HAP-1 (cell line): ENCODE measurements at regions not wholly inside any gene's neighbourhood (a gene's known extent, or its start where the extent isn't known, plus 50 kb on each side); places are given as distances from the start of the nearest gene placed in this dataset.

Source experiments
- DNase-seq, 2 experiments: peaks; one replicate each; pipeline ENCODE4 v3.0.0-alpha.2; 2016 to 2020; ENCODE audit warnings: low spot score in 2 of 2
- H3K27me3 ChIP-seq: fragments of 250-450 bp; sonication (Bioruptor Pico); 2 replicates; pipeline ENCODE4 v1.5.1; 2020; ENCODE audit warnings: low read depth, mild to moderate bottlenecking, moderate library complexity
- H3K36me3 ChIP-seq: fragments of 250-450 bp; sonication (Bioruptor Pico); replicated peaks from 2 replicates; pipeline ENCODE4 v1.5.1; 2020; ENCODE audit warnings: mild to moderate bottlenecking
- H3K4me1 ChIP-seq: fragments of 250-450 bp; sonication (Bioruptor Pico); 2 replicates; pipeline ENCODE4 v1.5.1; 2020; ENCODE audit warnings: mild to moderate bottlenecking
- H3K4me3 ChIP-seq: fragments of 250-450 bp; sonication (Bioruptor Pico); 2 replicates; pipeline ENCODE4 v1.5.1; 2020; ENCODE audit warnings: mild to moderate bottlenecking, moderate library complexity
- H3K9me3 ChIP-seq: fragments of 250-450 bp; sonication (Bioruptor Pico); 2 replicates; pipeline ENCODE4 v1.5.1; 2020; ENCODE audit warnings: mild to moderate bottlenecking, moderate library complexity
- in situ Hi-C: fragments of 300-500 bp; cut with MboI; formaldehyde crosslinking; loops from 3 replicates; pipeline ENCODE4 v1.14.3; 2020; ENCODE audit warnings: low sequenced_read_pairs, inconsistent platforms, mixed read lengths

DNA sequence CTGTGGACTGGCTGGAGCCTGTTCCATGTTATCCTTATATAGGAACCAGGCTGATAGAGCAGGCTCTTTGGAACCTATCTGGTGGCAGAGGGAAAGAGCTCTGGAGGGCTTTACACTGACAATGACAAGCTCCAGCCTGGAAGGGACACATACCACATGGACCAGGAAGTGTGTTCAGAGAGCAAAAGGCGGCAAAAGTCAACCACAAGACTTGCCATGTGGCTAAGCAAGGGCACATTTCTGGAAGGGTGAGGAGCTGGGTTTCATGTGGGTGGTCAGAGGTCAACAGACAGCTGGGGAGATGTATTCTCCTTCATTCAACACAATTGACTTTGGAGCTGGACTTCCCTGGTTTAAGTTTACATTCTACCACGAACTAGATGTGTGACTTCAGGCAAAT is 325.2 kb downstream of the DYSF start:
- no peaks in the 10 kb centered on the region; the same call in 1 of the 2 replicates for H3K27me3 ChIP-seq
- no peak for DNase-seq
- H3K4me1 ChIP-seq, result no peaks in the 10 kb centered on the region
- no peaks in the 10 kb centered on the region for H3K9me3 ChIP-seq
- H3K36me3 ChIP-seq, result no peaks in the 10 kb centered on the region
- H3K4me3 ChIP-seq, result no peak overlapping the region
- in situ Hi-C loops, result loop anchor here (25.0 kb wide), 1 partner anchor 959 kb away; no protein-coding TSS in a partner anchor

DNA sequence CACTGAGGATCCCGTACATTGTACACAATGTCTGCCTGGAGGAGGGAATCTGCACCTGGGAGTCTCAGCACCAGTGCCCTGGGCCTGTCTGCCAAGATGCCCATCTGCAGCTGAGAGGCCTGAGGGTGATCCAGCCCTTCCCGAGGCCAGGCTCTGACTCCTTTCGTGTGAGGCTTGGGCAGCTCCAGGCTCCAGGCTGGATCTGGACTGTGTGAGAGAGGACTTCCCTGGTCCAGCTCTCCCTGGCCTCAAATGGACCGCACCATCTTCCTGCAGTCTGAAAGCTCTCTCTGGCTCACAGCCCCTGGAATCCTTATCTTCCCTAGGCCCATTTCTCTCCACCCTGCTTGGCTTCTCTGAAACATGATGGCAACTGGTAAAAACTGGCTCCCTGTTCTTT is 324.6 kb downstream of the DYSF start:
- Histone ChIP-seq H3K4me3 (no peak overlapping the region), H3K36me3 (no peaks in the 10 kb centered on the region), H3K9me3 (no peaks in the 10 kb centered on the region), H3K27me3 (no peaks in the 10 kb centered on the region; the same call in 1 of the 2 replicates), H3K4me1 (no peaks in the 10 kb centered on the region)
- in situ Hi-C loops, result loop anchor here (25.0 kb wide), 1 partner anchor 959 kb away; no protein-coding TSS in a partner anchor
- no peak for DNase-seq

DNA sequence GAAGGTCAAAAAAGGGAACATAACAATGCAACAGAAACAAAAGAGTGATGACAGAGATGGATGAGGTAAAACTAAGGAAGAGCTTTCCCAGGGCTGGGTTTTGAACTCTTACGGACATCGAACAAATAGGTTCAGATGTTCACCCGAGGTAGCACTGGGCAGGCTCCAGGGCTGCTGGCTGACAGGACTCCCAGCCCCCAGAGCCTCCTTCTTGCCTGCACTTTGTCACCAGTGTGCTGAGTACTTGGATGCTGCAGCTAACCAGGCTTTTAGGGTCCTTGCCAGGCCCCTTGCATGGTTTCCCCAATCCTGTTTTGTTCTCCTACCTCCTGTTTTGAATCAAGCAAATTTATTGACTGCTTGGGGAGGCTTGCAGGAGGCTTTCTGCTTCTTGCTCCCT is 322.9 kb downstream of the DYSF start:
- no peak overlapping the region for H3K4me3 ChIP-seq
- no peaks in the 10 kb centered on the region for H3K4me1 ChIP-seq
- H3K9me3 ChIP-seq, result no peaks in the 10 kb centered on the region
- no peak for DNase-seq
- no peaks in the 10 kb centered on the region; the same call in 1 of the 2 replicates for H3K27me3 ChIP-seq
- H3K36me3 ChIP-seq, result no peaks in the 10 kb centered on the region
- in situ Hi-C loops, result loop anchor here (25.0 kb wide), 1 partner anchor 961 kb away; no protein-coding TSS in a partner anchor

DNA sequence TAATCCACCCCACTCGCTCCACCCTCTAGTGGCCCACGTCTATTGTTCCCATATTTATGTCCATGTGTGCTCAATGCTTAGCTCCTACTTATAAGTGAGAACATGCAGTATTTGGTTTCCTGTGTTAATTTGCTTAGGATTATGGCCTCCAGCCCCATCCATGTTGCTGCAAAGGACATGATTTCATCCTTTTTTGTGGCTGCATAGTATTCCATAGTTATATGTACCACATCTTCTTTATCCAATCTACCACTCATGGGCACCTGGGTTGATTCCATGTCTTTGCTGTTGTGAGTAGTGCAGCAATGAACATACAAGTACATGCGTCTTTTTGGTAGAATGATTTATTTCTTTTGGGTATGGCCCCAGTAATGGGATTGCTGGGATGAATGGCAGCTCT is 319.9 kb downstream of the DYSF start:
- no peak for DNase-seq
- no peaks in the 10 kb centered on the region; the same call in 1 of the 2 replicates for H3K27me3 ChIP-seq
- no peaks in the 10 kb centered on the region for H3K9me3 ChIP-seq
- no peaks in the 10 kb centered on the region for H3K36me3 ChIP-seq
- in situ Hi-C loops, result no loop called here
- no peak overlapping the region for H3K4me3 ChIP-seq
- no peaks in the 10 kb centered on the region for H3K4me1 ChIP-seq

DNA sequence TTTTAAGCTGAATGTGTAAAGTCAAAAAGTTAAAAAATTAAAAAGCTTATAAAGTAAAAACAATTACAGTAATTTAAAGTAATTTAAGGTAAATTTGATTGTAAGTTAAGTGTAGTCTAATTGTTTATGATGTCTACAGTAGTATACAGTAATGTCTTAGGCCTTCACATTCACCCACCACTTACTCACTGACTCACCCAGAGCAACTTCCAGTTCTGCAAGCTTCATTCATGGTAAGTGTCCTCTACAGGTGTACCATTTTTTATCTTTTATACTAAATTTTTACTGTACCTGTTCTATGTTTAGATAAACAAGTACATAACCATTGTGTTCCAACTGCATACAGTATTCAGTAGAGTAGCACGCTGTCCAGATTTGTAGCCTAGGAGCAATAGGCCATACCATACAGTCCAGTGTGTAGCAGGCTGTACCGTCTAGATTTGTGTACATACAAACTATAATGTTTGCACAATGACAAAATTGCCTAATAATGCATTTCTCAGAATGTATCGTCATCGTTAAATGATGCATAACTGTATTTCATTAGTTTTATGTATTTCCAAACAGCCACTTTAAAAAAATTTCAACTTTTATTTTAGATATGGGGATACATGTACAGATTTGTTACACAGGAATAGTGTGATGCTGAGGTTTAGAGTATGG is 319.3 kb downstream of the DYSF start:
- no peaks in the 10 kb centered on the region for H3K9me3 ChIP-seq
- no peaks in the 10 kb centered on the region; the same call in 1 of the 2 replicates for H3K27me3 ChIP-seq
- no peak for DNase-seq
- no peaks in the 10 kb centered on the region for H3K36me3 ChIP-seq
- H3K4me3 ChIP-seq, result no peak overlapping the region
- no peaks in the 10 kb centered on the region for H3K4me1 ChIP-seq
- in situ Hi-C loops, result no loop called here

DNA sequence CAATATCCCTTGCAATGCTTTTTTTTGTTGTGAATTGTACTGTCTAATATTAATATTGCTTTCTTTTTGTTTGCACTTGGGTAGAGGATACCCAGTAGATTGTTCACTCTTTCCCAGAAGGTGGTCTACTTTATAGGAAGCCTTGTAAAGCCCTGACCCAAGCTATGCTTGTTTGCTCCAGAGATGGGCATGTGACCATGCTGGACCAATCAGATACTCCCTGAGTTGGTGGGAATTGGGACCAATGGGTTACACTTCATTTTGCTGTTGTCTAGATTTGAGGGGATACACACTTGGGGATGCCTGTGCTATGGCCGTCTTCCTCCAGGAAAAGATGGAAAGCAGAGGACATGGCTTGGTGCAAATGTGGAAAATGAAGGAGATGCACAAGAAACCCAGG is 314.3 kb downstream of the DYSF start:
- H3K9me3 ChIP-seq, result no peaks in the 10 kb centered on the region
- no peaks in the 10 kb centered on the region for H3K27me3 ChIP-seq
- H3K4me1 ChIP-seq, result no peaks in the 10 kb centered on the region
- DNase-seq, result no peak
- no peak overlapping the region for H3K4me3 ChIP-seq
- in situ Hi-C loops, result no loop called here
- no peaks in the 10 kb centered on the region for H3K36me3 ChIP-seq

DNA sequence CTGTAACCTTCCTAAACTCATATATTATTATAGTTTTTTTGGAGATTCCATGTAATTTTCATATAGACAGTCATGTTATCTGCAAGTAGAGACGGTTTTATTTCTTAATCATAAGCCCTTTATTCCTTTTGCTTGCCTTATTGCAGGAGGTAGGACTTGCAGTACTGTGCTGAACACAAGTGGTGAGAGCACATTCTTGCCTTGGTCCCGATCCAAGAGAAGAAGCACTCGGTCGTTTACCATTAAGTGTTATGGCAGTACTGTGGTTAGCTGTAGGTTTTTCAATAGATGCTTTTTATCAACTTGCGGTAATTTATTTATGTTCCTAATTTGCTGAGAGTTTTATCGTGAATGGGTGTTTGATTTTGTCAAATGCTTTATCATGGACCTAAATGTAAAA is 305.7 kb downstream of the DYSF start:
- in situ Hi-C loops, result no loop called here
- H3K9me3 ChIP-seq, result no peaks in the 10 kb centered on the region
- no peak overlapping the region for H3K4me3 ChIP-seq
- no peaks in the 10 kb centered on the region for H3K4me1 ChIP-seq
- no peaks in the 10 kb centered on the region for H3K36me3 ChIP-seq
- peaks cover 5% of the 10 kb centered on the region; the same call in 1 of the 2 replicates for H3K27me3 ChIP-seq
- DNase-seq, result no peak

DNA sequence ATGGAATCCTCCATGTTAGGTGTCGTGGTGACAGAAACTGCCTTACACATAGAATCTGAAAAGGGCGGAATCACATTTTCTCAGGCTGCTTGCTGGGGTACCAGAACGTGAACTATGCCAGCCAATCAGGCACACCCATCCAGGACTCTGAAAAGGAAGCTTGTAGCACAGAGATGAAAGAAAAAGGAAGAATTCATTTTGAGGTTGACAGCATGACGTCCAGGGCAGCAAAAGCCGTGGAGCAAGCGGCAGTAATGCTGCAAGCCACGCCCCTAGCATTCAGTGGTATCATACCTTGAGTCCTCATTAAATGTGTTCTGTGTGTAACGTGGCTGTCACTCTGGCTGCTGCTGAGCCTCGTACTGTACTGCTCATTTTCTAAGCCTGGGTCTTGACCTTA is 304.0 kb downstream of the DYSF start:
- no peaks in the 10 kb centered on the region for H3K4me1 ChIP-seq
- no peak for DNase-seq
- in situ Hi-C loops, result no loop called here
- H3K9me3 ChIP-seq, result no peaks in the 10 kb centered on the region
- H3K27me3 ChIP-seq, result peaks cover 5% of the 10 kb centered on the region; the same call in 1 of the 2 replicates
- H3K4me3 ChIP-seq, result no peak overlapping the region
- H3K36me3 ChIP-seq, result no peaks in the 10 kb centered on the region

DNA sequence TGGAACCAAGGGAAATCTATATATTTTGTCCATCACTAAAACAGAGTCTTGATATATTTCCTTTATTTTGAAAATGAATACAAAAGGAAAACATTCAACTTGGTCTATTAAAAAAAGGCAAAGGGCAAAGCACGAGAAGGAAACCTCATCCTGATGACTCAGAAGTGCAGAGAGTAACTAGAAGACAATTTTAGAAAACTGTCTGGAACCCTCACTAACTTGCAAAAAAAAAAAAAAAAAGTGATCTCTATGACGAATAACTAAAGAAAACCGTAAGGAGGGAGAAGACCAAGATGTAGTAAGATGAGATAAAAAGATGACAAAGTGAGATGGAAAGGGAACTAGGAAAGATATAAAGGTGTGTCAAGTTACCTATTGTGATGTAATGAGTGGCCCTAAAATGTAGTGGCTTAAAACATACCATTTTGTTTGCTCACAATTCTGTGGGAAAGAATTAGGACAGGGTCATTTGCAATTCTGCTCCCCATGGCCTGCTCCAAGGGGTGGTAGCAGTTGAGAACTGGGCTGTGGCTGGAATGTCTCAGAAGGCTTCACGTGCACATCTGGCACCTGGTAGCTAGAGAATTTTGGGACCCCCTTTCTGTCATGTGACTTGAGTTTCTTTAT is 303.0 kb downstream of the DYSF start:
- DNase-seq, result no peak
- in situ Hi-C loops, result no loop called here
- Histone ChIP-seq H3K4me3 (no peak overlapping the region), H3K36me3 (no peaks in the 10 kb centered on the region), H3K27me3 (peaks cover 3% of the 10 kb centered on the region; the same call in 1 of the 2 replicates), H3K4me1 (no peaks in the 10 kb centered on the region), H3K9me3 (no peaks in the 10 kb centered on the region)

DNA sequence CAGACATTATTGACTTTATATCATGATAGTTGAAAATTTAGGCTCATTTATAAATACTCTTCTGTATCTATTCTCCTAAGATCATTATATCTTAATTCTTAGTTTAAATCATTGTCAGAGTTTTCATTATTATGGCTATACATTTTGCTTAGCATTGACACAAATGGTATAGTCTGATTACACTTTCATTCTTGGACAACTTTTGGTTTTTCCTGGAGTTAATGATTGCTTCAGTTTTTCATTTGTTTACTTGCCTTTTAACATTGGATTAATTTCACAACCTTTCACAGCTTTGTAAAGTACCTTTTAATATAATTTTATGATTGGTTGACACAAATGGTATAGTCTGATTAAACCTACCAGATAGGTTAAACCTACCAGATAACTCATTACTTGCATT is 298.2 kb downstream of the DYSF start:
- in situ Hi-C loops, result no loop called here
- no peak for DNase-seq
- H3K9me3 ChIP-seq, result no peaks in the 10 kb centered on the region
- no peaks in the 10 kb centered on the region for H3K36me3 ChIP-seq
- H3K4me1 ChIP-seq, result no peaks in the 10 kb centered on the region
- no peaks in the 10 kb centered on the region; the same call in 1 of the 2 replicates for H3K27me3 ChIP-seq
- no peak overlapping the region for H3K4me3 ChIP-seq

DNA sequence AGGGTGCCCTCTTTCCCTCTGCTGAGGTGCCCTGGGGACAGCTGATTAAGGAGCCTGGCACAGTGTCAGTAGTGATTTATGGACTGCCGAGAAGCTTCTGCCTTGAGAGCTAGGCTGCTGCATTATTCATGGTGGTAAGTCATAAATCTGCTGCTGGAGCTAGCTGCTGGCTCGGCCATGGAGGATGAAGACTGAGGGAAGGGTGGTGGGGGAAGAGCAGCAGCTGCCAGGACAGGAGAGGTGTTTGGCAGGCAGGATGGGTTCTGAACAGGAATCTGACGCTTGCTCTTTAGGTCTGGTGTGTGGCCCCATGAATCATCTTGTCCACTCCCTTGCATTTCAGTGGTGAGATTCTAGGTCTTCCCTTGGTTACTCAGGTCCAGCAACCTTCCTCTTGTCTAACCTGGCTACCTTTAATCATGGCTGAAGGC is 296.3 kb downstream of the DYSF start:
- no peak overlapping the region for H3K4me3 ChIP-seq
- no peak for DNase-seq
- in situ Hi-C loops, result no loop called here

DNA sequence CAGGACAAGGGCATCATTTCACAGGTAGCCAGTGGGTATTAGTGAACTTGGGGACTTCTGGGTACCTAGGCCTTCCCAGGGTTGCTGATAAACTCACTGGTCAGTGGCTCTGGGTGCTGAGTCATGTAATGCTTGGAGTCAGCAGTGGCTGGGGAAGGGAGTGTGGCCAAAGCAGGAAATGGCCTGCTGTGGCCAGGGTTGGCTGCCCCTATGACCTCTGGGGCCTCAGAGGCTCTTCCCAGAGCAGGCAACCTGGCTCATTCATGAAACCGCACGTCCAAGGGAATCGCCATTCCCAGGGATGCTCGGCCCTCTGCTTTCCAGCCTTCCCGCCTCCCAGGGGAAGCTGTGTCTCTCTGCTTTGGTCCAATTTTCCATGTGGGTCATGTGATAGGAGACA is 294.9 kb downstream of the DYSF start:
- no peak overlapping the region for H3K4me3 ChIP-seq
- no peaks in the 10 kb centered on the region for H3K36me3 ChIP-seq
- no peaks in the 10 kb centered on the region for H3K9me3 ChIP-seq
- in situ Hi-C loops, result no loop called here
- no peaks in the 10 kb centered on the region for H3K27me3 ChIP-seq
- DNase-seq, result no peak
- no peaks in the 10 kb centered on the region for H3K4me1 ChIP-seq

More for the DNA sequence above, 296.3 kb downstream of the DYSF start:
- Histone ChIP-seq H3K4me1 (no peaks in the 10 kb centered on the region), H3K9me3 (no peaks in the 10 kb centered on the region), H3K27me3 (no peaks in the 10 kb centered on the region), H3K36me3 (no peaks in the 10 kb centered on the region)

DNA sequence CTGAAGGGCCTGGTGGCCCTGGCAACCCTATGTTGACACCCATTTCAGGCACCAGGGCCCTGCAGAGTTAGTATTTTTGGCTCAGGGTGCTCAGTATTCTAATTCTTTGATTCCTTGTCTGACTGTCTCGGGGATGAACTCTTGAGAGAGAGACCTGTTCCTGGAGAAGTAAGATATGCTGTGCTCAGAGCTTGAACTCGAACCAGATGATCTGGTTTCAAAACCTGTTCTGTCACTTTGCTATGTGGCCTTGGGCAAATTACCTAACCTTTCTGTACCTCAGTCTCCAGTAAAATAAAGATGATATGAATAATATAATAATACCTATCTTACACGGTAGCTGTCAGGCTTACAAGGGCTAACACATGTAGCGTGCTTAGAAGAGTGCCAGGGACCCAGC is 294.2 kb downstream of the DYSF start:
- Histone ChIP-seq H3K4me3 (no peak overlapping the region), H3K27me3 (no peaks in the 10 kb centered on the region), H3K36me3 (no peaks in the 10 kb centered on the region), H3K9me3 (no peaks in the 10 kb centered on the region), H3K4me1 (no peaks in the 10 kb centered on the region)
- in situ Hi-C loops, result no loop called here
- no peak for DNase-seq

DNA sequence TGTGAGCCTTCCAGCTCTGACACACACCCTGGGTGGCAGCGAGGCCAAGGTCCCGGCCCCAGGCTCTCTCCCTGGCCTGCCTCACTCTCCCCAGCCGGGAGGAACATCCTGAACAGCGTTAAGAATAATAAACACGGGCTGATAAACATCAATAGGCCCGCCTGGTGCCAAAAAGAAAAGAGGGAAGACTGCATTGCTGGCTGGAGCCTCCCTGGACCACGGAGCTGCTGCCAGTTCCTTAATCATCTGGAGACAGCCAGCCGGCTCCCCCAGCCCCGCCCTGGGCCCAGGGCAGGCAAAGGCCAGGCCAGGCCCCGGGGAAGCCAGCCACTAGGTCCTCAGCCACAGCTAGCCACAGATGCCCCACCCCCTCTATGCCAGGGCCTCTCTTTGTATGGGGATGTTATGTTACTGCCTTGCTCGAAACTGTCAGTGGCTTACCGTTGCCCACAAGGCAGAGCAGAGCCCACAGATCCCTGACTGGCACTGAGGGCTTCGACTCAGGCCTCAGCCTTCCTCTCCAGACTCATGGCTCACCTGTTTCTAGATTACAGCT is 293.7 kb downstream of the DYSF start:
- H3K36me3 ChIP-seq, result no peaks in the 10 kb centered on the region
- no peaks in the 10 kb centered on the region for H3K4me1 ChIP-seq
- DNase-seq, result no peak
- in situ Hi-C loops, result no loop called here
- H3K9me3 ChIP-seq, result no peaks in the 10 kb centered on the region
- H3K4me3 ChIP-seq, result no peak overlapping the region
- H3K27me3 ChIP-seq, result no peaks in the 10 kb centered on the region
